Parathyroid adenoma (tissue), 2 donors: ENCODE measurements at regions not wholly inside any gene's neighbourhood (a gene's known extent, or its start where the extent isn't known, plus 50 kb on each side); places are given as distances from the start of the nearest gene placed in this dataset.

Source experiments
- H2AFZ ChIP-seq: fragments of 300-600 bp; sonication (generic); one replicate; pipeline ENCODE4 v1.7.0; 2017; ENCODE audit warnings: antibody characterized with exemption, mild to moderate bottlenecking
- H3K27ac ChIP-seq: fragments of 300-600 bp; sonication (generic); one replicate; pipeline ENCODE4 v1.7.0; 2017
- H3K27me3 ChIP-seq: fragments of 300-600 bp; sonication (generic); one replicate; pipeline ENCODE4 v1.7.0; 2017; ENCODE audit warnings: low read length; ENCODE audit not compliant: control insufficient read depth, insufficient read depth
- H3K36me3 ChIP-seq: fragments of 300-600 bp; sonication (generic); one replicate; pipeline ENCODE4 v1.7.0; 2017; ENCODE audit warnings: low read length; ENCODE audit not compliant: control insufficient read depth, insufficient read depth
- H3K4me1 ChIP-seq: fragments of 300-600 bp; sonication (generic); one replicate; pipeline ENCODE4 v1.7.0; 2017; ENCODE audit warnings: control low read depth
- H3K4me2 ChIP-seq: fragments of 300-600 bp; sonication (generic); one replicate; pipeline ENCODE4 v1.7.0; 2017; ENCODE audit warnings: low read length
- H3K4me3 ChIP-seq: fragments of 300-600 bp; sonication (generic); one replicate; pipeline ENCODE4 v1.7.0; 2017; ENCODE audit warnings: low read depth, low read length
- H3K79me2 ChIP-seq: fragments of 300-600 bp; sonication (generic); one replicate; pipeline ENCODE4 v1.7.0; 2017; ENCODE audit warnings: control low read depth
- H3K9ac ChIP-seq: fragments of 300-600 bp; sonication (generic); one replicate; pipeline ENCODE4 v1.7.0; 2017; ENCODE audit warnings: mild to moderate bottlenecking
- H3K9me3 ChIP-seq: fragments of 300-600 bp; sonication (generic); one replicate; pipeline ENCODE4 v1.7.0; 2017; ENCODE audit warnings: low read length; ENCODE audit not compliant: control insufficient read depth
- TF ChIP-seq, protein P1 (sequence below): fragments of 300-600 bp; sonication (generic); IDR thresholded peaks from one replicate; pipeline ENCODE4 v1.7.0; 2017; ENCODE audit warnings: antibody characterized with exemption, mild to moderate bottlenecking
- donor health status: primary hyperparathyroidism.

DNA sequence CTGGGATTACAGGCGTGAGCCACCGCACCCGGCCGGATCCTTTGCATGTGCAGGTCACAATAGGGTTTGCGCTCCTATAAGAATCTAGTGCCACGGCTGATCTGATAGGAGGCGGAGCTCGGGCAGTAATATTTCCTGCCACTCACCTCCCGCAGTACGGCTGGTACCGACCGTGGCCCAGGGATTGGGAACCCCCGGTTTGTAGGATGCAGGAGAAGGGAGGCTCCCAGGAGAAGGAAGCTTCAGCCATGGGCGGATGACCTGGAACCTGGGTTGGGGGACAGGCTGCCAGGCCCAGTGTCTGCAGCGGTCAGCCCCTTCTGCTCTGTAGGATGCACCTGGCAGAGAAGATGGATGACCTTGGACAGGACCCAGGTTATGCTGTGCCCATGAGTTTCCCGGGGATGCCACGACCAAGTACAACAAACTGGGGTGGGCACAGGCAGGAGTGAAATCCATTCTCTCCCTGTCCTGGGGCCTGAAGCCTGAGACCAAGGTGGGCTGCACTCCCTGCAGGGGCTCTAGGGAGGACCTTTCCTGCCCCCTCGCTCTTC is 818.9 kb downstream of the BRD1 start:
- no peak overlapping the region for H3K4me2 ChIP-seq
- H3K79me2 ChIP-seq = no peaks in the 10 kb centered on the region
- no peaks in the 10 kb centered on the region for H3K4me1 ChIP-seq
- no peak overlapping the region for H2AFZ ChIP-seq
- H3K36me3 ChIP-seq = no peaks in the 10 kb centered on the region
- no peak overlapping the region for H3K27ac ChIP-seq
- H3K4me3 ChIP-seq = no peak overlapping the region
- H3K9ac ChIP-seq = no peak overlapping the region
- H3K27me3 ChIP-seq = no peaks in the 10 kb centered on the region
- TF ChIP-seq, protein P1, sequence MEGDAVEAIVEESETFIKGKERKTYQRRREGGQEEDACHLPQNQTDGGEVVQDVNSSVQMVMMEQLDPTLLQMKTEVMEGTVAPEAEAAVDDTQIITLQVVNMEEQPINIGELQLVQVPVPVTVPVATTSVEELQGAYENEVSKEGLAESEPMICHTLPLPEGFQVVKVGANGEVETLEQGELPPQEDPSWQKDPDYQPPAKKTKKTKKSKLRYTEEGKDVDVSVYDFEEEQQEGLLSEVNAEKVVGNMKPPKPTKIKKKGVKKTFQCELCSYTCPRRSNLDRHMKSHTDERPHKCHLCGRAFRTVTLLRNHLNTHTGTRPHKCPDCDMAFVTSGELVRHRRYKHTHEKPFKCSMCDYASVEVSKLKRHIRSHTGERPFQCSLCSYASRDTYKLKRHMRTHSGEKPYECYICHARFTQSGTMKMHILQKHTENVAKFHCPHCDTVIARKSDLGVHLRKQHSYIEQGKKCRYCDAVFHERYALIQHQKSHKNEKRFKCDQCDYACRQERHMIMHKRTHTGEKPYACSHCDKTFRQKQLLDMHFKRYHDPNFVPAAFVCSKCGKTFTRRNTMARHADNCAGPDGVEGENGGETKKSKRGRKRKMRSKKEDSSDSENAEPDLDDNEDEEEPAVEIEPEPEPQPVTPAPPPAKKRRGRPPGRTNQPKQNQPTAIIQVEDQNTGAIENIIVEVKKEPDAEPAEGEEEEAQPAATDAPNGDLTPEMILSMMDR = no peak
- no peaks in the 10 kb centered on the region for H3K9me3 ChIP-seq

DNA sequence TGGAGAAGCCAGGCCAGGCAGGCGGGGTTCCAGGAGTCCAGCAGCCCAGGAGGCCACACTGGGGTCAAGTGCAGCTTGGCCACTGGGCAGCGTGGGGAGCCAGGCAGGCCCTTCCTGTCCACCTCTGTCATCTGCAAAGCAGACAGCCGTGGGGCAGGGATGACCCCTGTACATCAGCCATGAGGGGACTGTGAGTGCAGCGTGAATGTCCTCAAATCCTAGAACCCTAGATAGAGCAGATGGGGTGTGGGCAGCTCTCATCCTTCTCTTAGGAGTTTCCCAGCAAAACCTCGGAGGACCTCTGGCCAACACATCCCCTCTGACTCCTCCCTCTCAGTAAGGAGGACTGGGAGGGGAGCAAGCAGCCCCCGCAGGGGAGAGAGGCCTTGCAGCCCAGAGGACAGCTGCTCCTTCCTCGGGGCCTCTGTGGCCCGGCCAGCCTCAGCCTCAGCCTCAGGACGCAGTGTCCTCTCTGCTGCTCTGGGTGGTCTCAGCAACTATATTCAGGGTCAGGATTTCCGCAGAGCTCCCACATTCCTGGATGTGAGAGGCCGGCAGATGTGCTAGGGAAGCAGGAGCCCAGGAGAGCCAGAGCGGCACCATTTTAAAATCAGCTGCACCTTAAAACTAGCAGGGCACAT is 820.5 kb downstream of the BRD1 start:
- H3K27me3 ChIP-seq = no peaks in the 10 kb centered on the region
- H3K4me1 ChIP-seq = no peaks in the 10 kb centered on the region
- H2AFZ ChIP-seq = no peak overlapping the region
- TF ChIP-seq, protein P1 = no peak
- no peak overlapping the region for H3K4me3 ChIP-seq
- no peak overlapping the region for H3K4me2 ChIP-seq
- no peaks in the 10 kb centered on the region for H3K9me3 ChIP-seq
- H3K27ac ChIP-seq = no peak overlapping the region
- no peaks in the 10 kb centered on the region for H3K79me2 ChIP-seq
- H3K36me3 ChIP-seq = no peaks in the 10 kb centered on the region
- no peak overlapping the region for H3K9ac ChIP-seq

DNA sequence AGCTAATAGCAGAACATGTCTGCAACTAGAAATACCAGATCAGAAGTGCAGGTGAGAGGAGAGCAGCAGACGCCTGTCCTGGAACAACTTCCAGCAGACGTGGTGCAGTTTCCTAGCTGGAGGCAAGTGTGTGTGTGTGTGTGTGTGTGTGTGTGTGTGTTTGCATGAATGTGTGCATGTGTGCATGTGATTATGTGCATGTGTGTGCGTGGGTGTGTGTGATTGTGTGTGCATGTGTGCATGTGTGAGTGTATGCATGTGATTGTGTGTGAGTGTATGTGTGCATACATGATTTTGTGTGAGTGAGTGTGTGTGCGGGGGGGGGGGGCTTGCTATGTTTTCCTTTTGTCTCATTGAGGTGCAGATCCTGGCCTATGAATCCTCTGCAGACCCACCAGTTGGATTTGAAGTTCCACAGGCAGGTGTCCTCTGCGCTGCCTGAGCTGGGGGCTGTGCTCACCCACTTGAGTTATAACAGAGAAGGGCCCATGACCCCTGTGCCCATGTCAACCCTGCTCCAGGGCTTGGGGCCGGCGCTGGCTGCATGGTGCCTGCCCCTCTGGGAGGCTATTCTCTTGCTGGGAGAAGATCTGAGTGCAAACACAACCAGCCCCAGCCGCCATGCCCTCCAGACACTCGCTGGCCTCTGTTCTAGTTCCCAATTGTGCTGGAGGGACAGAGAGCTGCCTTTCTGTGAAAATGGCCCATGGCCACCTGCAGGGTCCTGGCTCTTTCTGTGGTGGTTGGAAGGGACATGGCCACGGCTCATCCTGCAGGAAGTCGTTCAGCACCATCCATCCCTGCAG is 821.3 kb downstream of the BRD1 start:
- H3K27ac ChIP-seq = no peak overlapping the region
- H3K9me3 ChIP-seq = no peaks in the 10 kb centered on the region

DNA sequence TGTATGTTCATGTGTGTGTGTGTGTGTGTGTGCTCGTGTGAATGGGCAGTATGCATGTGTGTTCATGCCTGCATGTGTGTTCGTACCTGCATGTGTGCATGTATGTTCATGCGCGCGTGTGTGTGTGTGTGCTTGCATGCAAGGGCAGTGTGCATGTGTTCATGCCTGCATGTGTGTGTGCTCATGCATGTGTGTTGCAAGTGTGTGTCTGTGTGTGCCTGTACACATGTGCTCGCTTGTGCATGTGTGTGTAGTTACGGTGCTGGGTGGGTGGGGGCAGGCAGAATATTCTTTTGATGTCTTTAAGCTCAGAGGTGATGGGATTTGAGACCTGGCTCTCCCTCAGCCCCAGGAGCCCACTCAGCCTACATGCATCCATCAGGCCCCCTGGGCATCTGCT is 822.1 kb downstream of the BRD1 start:
- no peaks in the 10 kb centered on the region for H3K79me2 ChIP-seq
- no peak overlapping the region for H3K27ac ChIP-seq
- no peak overlapping the region for H3K4me2 ChIP-seq
- no peaks in the 10 kb centered on the region for H3K9me3 ChIP-seq
- no peak overlapping the region for H3K9ac ChIP-seq
- no peak overlapping the region for H3K4me3 ChIP-seq
- no peaks in the 10 kb centered on the region for H3K4me1 ChIP-seq
- no peaks in the 10 kb centered on the region for H3K36me3 ChIP-seq
- TF ChIP-seq, protein P1 = no peak
- H3K27me3 ChIP-seq = no peaks in the 10 kb centered on the region
- H2AFZ ChIP-seq = no peak overlapping the region

More for the DNA sequence above, 821.3 kb downstream of the BRD1 start:
- Histone ChIP-seq H3K9ac (no peak overlapping the region), H3K27me3 (no peaks in the 10 kb centered on the region), H3K4me1 (no peaks in the 10 kb centered on the region), H3K4me3 (no peak overlapping the region), H3K4me2 (no peak overlapping the region), H3K36me3 (no peaks in the 10 kb centered on the region), H3K79me2 (no peaks in the 10 kb centered on the region), H2AFZ (no peak overlapping the region)
- TF ChIP-seq, protein P1 = no peak
